ENCODE measurements at regions not wholly inside any gene's neighbourhood (a gene's known extent, or its start where the extent isn't known, plus 50 kb on each side); places are given as distances from the start of the nearest gene placed in this dataset.

GRCh38 chr5:163369776-163370385 lies 67.5 kb upstream of the CCNG1 start:
- DNase-seq: no peak

- DNase-seq: no peak
Observed at GRCh38 chr5:163373436-163374084, 63.8 kb upstream of the CCNG1 start.

GRCh38 chr5:163377982-163378381 lies 59.4 kb upstream of the CCNG1 start:
- DNase-seq: no peak

GRCh38 chr5:163379298-163380155 lies 57.9 kb upstream of the CCNG1 start:
- DNase-seq: no peak

- DNase-seq: no peak
Observed at GRCh38 chr5:163381832-163382231, 55.6 kb upstream of the CCNG1 start.

GRCh38 chr5:163383754-163384153 lies 53.6 kb upstream of the CCNG1 start:
- DNase-seq: no peak

- no peak for DNase-seq
Observed at GRCh38 chr5:163384669-163385068, 52.7 kb upstream of the CCNG1 start.

- DNase-seq: no peak
Observed at GRCh38 chr5:163385271-163385670, 52.1 kb upstream of the CCNG1 start.

- no peak for DNase-seq
Observed at GRCh38 chr5:163385824-163386223, 51.6 kb upstream of the CCNG1 start.

GRCh38 chr5:163386352-163386751 lies 51.0 kb upstream of the CCNG1 start:
- no peak for DNase-seq

- no peak for DNase-seq
Observed at GRCh38 chr5:163387589-163388343, 49.6 kb upstream of the CCNG1 start.
